ENCODE measurements at regions not wholly inside any gene's neighbourhood (a gene's known extent, or its start where the extent isn't known, plus 50 kb on each side); places are given as distances from the start of the nearest gene placed in this dataset.
A peak's percentile ranks its signal among the peaks of the same experiment; 100 is the strongest.
"Not testable (repeated sequence)": the region's sequence is repeated elsewhere in the genome, so short reads cannot be mapped to it uniquely, and the experiment has no call there.

DNA sequence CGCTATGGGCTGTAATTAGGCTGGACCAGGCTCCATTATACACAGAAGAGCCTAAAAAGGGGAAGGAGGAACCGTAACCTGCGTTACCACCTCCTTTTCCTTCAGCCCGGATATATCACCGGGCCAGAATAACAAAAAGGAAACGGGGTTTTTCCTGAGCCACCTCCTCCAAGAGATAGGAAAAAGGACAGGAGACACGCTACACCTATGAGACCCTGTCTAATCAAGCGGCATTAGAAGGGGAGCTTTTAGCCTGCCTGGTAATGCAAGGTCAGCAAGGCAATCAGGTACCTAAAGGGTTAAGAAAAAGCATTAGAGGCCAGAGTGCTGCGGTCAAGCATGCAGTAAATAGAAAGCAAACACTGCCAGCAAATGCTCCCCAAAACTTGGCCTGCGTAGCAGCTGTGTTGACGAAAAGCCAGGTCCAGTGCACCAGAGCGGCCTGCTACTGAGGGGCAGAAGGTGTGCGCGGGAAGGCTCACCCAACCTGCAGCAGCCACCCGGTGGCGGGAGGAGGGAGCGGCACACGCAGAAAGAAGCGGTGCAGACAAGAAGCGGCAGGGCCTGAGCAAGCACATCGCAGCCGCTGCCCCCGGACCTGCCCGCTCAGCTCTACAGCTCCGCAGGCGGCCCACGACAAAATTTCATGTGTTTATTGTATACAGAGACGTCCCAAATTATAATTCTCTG lies 1466.1 kb downstream of the UQCRFS1 start:
- peak; percentile 37 for DNase-seq (ENCODE audit: low spot score)

- DNase-seq (ENCODE audit: low spot score) = no peak
Observed at GRCh38 chr19:27745978-27746542, 1466.9 kb downstream of the UQCRFS1 start.

DNA sequence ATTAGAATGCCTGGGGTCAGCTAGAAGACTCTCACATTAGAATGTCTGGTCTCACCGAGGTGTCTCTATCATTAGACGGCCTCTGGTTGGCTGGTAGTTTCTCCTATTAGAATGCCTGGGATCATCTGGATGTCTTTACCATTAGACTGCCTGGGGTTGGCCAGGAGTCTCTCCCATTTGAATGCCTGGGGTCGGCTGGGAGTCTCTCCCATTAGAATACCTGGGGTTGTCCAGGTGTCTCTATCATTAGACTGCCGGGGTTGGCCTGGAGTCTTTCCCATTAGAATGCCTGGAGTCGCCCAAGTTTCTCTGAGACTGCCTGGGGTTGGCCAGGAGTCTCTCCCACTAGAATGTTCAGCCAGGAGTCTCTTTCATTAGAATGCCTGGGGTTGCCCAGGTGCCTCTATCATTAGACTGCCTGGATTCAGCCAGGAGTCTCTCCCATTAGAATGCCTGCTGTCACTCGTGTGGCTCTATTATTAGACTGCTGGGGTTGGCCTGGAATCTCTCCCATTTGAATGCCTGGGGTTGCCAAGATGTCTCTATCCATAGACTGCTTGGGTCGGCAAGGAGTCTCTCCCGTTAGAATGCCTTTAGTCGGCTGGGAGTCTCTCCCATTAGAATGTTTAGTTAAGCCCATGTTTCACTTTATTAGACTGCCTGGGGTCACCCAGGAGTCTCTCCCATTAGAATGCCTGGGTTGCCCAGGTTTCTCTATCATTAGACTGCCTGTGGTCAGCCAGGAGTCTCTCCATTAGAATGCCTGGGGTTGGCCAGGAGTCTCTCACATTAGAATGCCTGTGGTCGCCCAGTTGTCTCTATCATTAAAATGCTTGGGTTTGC lies 1467.8 kb downstream of the UQCRFS1 start:
- DNase-seq (ENCODE audit: low spot score) = no peak

DNA sequence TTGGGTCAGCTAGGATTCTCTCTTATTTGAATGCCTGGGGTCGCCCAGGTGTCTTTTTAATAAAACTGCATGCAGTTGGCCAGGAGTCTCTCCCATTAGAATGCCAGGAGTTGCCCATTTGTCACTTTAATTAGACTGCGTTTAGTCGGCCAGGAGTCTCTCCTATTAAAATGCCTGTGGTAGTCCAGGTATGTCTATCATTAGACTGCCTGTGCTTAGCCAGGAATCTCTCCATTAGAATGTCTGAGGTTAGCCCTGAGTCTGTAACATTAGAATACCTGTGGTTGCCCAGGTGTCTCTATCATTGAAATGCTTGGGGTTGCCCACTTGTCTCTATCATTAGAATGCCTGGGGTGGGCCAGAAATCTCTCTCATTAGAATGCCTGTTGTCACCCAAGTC lies 1470.9 kb downstream of the UQCRFS1 start:
- DNase-seq (ENCODE audit: low spot score) = no peak

GRCh38 chr19:27741236-27741635 lies 1471.7 kb downstream of the UQCRFS1 start:
- DNase-seq (ENCODE audit: low spot score) = no peak

GRCh38 chr19:27740396-27740795 lies 1472.6 kb downstream of the UQCRFS1 start:
- no peak for DNase-seq (ENCODE audit: low spot score)

DNA sequence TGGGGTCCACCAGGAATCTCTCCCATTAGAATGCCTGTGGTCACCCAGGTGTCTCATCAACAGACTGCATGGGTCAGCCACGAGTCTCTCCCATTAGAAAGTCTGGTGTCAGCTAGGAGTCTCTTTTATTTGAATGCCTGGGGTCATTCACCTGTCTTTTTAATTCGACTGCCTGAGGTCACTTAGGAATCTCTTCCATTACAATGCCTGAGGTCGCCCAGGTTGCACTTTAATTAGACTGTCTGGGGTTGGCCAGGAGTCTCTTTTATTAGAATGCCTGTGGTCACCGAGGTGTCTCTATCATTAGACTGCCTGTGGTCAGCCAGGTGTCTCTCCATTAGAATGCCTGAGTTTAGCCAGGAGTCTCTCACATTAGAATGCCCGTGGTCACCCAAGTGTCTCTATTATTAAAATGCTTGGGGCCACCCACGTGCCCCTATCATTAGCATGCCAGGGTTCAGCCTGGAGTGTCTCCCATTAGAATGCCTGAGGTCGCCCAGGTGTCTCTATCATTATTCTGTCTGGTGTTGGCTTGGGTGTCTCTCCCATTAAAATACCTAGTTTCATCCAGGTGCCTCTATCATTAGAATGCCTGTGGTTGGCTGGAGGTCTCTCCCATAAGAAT lies 1474.3 kb downstream of the UQCRFS1 start:
- no peak for DNase-seq (ENCODE audit: low spot score)

DNA sequence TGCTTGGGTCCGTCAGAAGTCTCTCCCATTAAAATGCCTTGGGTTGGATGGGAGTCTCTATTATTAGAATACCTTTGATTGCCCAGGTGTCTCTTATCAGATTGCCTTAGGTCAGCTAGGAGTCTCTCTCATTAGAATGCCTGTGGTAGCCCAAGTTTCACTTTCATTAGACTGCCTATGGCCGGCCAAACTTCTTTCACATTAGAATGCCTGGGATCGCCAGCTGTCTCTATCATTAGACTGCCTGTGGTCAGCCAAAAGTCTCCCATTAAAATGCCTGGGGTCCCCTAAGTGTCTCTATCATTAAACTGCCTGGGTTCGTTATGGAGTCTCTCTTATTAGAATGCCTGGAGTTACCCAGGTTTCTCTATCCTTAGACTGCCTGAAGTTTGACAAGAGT lies 1476.7 kb downstream of the UQCRFS1 start:
- DNase-seq (ENCODE audit: low spot score) = no peak

DNA sequence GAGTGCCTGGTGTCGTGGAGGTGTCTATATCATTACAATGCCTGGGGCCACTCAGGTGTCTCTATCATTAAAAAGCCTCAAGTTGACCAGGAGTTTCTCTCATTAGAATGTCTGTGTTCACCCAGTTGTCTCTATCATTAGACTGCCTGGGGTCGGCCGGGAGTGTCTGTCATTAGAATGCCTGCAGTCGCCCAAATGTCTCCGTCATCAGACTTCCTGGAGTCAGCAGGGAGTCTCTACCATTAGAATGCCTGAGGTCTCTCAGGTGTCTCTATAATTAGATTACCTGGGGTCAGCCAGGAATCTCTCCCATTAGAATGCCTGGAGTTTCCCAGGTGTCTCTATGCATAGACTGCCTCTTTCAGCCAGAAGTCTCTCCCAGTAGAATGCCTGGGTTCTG lies 1477.6 kb downstream of the UQCRFS1 start:
- DNase-seq (ENCODE audit: low spot score) = no peak

- no peak for DNase-seq (ENCODE audit: low spot score)
Observed at GRCh38 chr19:27734496-27735220, 1478.3 kb downstream of the UQCRFS1 start.

GRCh38 chr19:27733551-27734266 lies 1479.2 kb downstream of the UQCRFS1 start:
- DNase-seq (ENCODE audit: low spot score) = no peak

GRCh38 chr19:27729332-27729731 lies 1483.6 kb downstream of the UQCRFS1 start:
- no peak for DNase-seq (ENCODE audit: low spot score)

DNA sequence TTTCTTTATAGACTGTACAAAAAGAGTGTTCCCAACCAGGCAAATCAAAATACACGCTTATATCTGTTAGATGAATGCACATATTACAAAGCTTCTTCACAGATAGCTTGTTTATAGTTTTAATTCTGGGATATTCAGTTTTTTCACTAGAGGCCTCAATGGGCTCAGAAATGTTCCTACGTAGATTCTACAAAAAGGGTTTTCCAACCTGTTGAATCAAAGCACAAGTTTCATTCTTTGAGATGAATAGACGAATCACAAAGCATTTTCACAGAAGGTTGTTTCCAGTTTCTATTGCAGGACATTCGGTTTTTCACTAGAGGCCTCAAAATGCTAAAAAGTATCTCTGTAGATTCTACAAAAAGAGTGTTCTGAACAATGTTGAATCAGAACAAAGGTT lies 1490.3 kb downstream of the UQCRFS1 start:
- no peak for DNase-seq (ENCODE audit: low spot score)

DNA sequence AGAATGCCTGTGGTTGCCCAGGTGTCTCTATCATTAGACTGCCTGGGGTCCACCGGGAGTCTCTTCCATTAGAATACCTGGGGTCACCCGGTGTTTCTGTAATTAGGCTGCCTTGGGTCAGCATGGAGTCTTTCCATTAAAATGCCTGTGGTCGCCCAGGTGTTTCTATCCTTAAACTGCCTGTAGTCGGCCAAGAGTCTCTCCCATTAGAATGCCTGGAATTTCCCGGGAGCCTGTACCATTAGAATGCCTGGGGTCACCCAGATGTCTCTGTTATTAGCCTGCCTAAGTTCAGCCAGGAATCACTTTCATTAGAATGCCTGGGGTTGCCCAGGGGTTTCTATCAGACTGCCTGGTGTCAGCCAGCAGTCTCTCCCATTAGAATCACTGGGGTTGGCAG lies 1492.8 kb downstream of the UQCRFS1 start:
- no peak for DNase-seq (ENCODE audit: low spot score)

DNA sequence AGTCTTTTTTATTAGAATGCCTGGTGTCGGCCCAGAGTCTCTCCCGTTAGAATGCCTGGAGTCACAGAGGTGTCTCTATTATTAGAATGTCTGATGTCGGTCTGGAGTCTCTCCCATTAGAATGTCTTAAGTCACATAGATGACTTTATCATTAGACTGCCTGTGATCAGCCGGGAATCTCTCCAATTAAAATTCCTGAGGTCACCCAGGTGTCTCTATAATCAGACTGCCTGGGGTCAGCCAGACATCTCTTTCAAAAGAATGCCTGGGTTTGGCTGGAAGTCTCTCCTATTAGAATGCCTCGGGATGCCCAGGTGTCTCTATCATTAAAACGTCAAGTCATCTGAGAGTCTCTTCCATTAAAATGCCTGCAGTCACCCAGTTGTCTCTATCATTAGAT lies 1493.9 kb downstream of the UQCRFS1 start:
- no peak for DNase-seq (ENCODE audit: low spot score)

GRCh38 chr19:27718234-27718633 lies 1494.7 kb downstream of the UQCRFS1 start:
- no peak for DNase-seq (ENCODE audit: low spot score)

GRCh38 chr19:27717825-27718224 lies 1495.1 kb downstream of the UQCRFS1 start:
- no peak for DNase-seq (ENCODE audit: low spot score)

DNA sequence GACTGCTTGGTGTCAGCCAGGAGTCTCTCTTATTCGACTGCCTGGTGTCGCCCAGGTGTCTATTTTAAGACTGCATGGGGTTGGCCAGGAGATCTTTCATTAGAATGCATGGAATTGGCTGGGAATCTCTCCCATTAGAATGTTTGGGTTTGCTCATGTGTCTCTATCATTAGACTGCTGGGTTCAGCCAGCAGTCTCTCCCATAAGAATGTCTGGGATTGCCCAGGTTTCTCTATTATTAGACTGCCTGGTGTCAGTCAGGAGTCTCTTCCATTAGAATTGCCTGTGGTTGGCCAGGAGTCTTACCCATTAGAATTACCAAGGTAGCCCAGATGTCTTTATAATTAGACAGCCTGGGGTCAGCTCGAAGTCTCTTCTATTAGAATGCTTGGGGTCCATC lies 1496.0 kb downstream of the UQCRFS1 start:
- DNase-seq (ENCODE audit: low spot score) = no peak

- DNase-seq (ENCODE audit: low spot score) = no peak
Observed at GRCh38 chr19:27714857-27715256, 1498.1 kb downstream of the UQCRFS1 start.

- DNase-seq (ENCODE audit: low spot score) = no peak
Observed at GRCh38 chr19:27709496-27709895, 1503.5 kb downstream of the UQCRFS1 start.

DNA sequence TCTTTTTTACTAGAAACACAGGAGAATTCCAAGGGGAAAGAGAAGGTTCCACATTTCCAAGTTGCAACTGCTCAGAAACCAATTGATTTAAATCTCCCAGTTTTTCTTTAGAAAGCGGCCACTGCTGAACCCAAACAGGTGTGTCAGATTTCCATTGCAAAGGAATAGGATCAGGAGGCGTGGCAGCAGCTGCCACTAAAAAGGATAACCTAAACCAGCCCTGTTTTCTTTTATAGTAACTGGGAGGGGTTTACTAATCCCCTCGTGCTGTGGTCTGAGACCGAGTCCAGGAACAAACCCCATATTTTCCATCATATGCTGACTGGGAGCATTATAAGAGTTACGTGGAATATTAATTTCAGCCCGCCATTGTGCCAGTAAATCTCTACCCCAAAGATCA lies 1504.0 kb downstream of the UQCRFS1 start:
- not testable (repeated sequence) for DNase-seq (ENCODE audit: low spot score)
